H9 (cell line): ENCODE measurements at regions not wholly inside any gene's neighbourhood (a gene's known extent, or its start where the extent isn't known, plus 50 kb on each side); places are given as distances from the start of the nearest gene placed in this dataset.

ENCODE experiments used
- DNase-seq: peaks from one replicate; pipeline ENCODE4 v3.0.0-alpha.2; 2017
- H2AFZ ChIP-seq: one replicate; pipeline ENCODE4 v1.6.1; 2013; ENCODE audit warnings: mild to moderate bottlenecking, low read length, control low read depth, moderate library complexity
- H2AK5ac ChIP-seq: 2 replicates; pipeline ENCODE4 v1.6.1; 2013; ENCODE audit warnings: low read length, control low read depth, mixed read lengths; ENCODE audit not compliant: insufficient read length
- H2BK120ac ChIP-seq: one replicate; pipeline ENCODE4 v1.6.1; 2013; ENCODE audit warnings: low read depth, mild to moderate bottlenecking, low read length, control low read depth, inconsistent platforms; ENCODE audit not compliant: poor library complexity, severe bottlenecking
- H2BK12ac ChIP-seq: 2 replicates; pipeline ENCODE4 v1.6.1; 2013; ENCODE audit warnings: low read length, control low read depth, mixed read lengths, low read depth; ENCODE audit not compliant: insufficient read length
- H2BK15ac ChIP-seq: 2 replicates; pipeline ENCODE4 v1.6.1; 2013; ENCODE audit warnings: low read depth, low read length, control low read depth
- H2BK20ac ChIP-seq: one replicate; pipeline ENCODE4 v1.6.1; 2013; ENCODE audit warnings: low read depth, mild to moderate bottlenecking, low read length, control low read depth, inconsistent platforms; ENCODE audit not compliant: poor library complexity, severe bottlenecking
- H2BK5ac ChIP-seq: 2 replicates; pipeline ENCODE4 v1.6.1; 2013; ENCODE audit warnings: low read length, control low read depth, mixed read lengths; ENCODE audit not compliant: insufficient read length
- H3K14ac ChIP-seq: 2 replicates; pipeline ENCODE4 v1.6.1; 2013; ENCODE audit warnings: low read length, control low read depth; ENCODE audit not compliant: insufficient read depth
- H3K18ac ChIP-seq: 2 replicates; pipeline ENCODE4 v1.6.1; 2013; ENCODE audit warnings: low read depth, mild to moderate bottlenecking, mixed read lengths, low read length, control low read depth; ENCODE audit not compliant: insufficient read length
- H3K23ac ChIP-seq: 2 replicates; pipeline ENCODE4 v1.6.1; 2013; ENCODE audit warnings: low read length, control low read depth, mixed read lengths, low read depth; ENCODE audit not compliant: insufficient read length
- H3K23me2 ChIP-seq: 2 replicates; pipeline ENCODE4 v1.6.1; 2013; ENCODE audit warnings: low read depth, mild to moderate bottlenecking, mixed read lengths, low read length, control low read depth; ENCODE audit not compliant: insufficient read length, poor library complexity, severe bottlenecking
- H3K27ac ChIP-seq: 2 replicates; pipeline ENCODE4 v1.5.1; 2013; ENCODE audit warnings: low read length, control low read depth, mixed read lengths, low read depth; ENCODE audit not compliant: insufficient read length
- H3K27me3 ChIP-seq: 2 replicates; pipeline ENCODE4 v1.6.1; 2013; ENCODE audit warnings: low read length, control low read depth, inconsistent platforms; ENCODE audit not compliant: insufficient read depth
- H3K4ac ChIP-seq: 2 replicates; pipeline ENCODE4 v1.6.1; 2013; ENCODE audit warnings: low read depth, mild to moderate bottlenecking, control low read depth, inconsistent platforms, low read length, moderate library complexity
- H3K4me1 ChIP-seq: 2 replicates; pipeline ENCODE4 v1.6.1; 2013; ENCODE audit warnings: low read length, control low read depth, inconsistent platforms; ENCODE audit not compliant: insufficient read depth
- H3K4me2 ChIP-seq: 2 replicates; pipeline ENCODE4 v1.6.1; 2013; ENCODE audit warnings: low read length, control low read depth, mixed read lengths; ENCODE audit not compliant: insufficient read length, insufficient read depth
- H3K56ac ChIP-seq: 2 replicates; pipeline ENCODE4 v1.6.1; 2013; ENCODE audit warnings: low read depth, mild to moderate bottlenecking, mixed read lengths, low read length, control low read depth; ENCODE audit not compliant: insufficient read length
- H3K79me1 ChIP-seq: 2 replicates; pipeline ENCODE4 v1.6.1; 2013; ENCODE audit warnings: low read depth, mild to moderate bottlenecking, moderate library complexity, low read length, control low read depth, inconsistent platforms; ENCODE audit not compliant: insufficient read depth, poor library complexity, severe bottlenecking
- H3K79me2 ChIP-seq: 2 replicates; pipeline ENCODE4 v1.6.1; 2013; ENCODE audit warnings: low read length, control low read depth, inconsistent platforms; ENCODE audit not compliant: insufficient read depth
- H3K9ac ChIP-seq: 2 replicates; pipeline ENCODE4 v1.6.1; 2013; ENCODE audit warnings: low read length, control low read depth, mixed read lengths; ENCODE audit not compliant: insufficient read length; ENCODE audit errors: extremely low read depth
- H3K9me3 ChIP-seq: one replicate; pipeline ENCODE4 v1.6.1; 2013; ENCODE audit warnings: low read depth, low read length, inconsistent platforms; ENCODE audit not compliant: control insufficient read depth
- H3T11ph ChIP-seq: one replicate; pipeline ENCODE4 v1.6.1; 2013; ENCODE audit warnings: mild to moderate bottlenecking, low read length, control low read depth, inconsistent platforms
- H4K20me1 ChIP-seq: one replicate; pipeline ENCODE4 v1.6.1; 2013; ENCODE audit not compliant: control insufficient read depth, insufficient read length, insufficient read depth
- H4K5ac ChIP-seq: 2 replicates; pipeline ENCODE4 v1.6.1; 2013; ENCODE audit warnings: low read depth, mild to moderate bottlenecking, mixed read lengths, low read length, control low read depth; ENCODE audit not compliant: insufficient read length
- H4K8ac ChIP-seq: replicated peaks from 2 replicates; pipeline ENCODE4 v1.6.1; 2013; ENCODE audit warnings: low read length, control low read depth, mixed read lengths, low read depth; ENCODE audit not compliant: insufficient read length
- H4K91ac ChIP-seq: 2 replicates; pipeline ENCODE4 v1.6.1; 2013; ENCODE audit warnings: low read depth, mild to moderate bottlenecking, moderate library complexity, mixed read lengths, low read length, control low read depth; ENCODE audit not compliant: insufficient read length
- H3K27ac Mint-ChIP-seq, 3 experiments: 2 replicates in 2 of 3; 3 replicates in 1 of 3; pipeline ENCODE4 v1.8.0; 2020 to 2021; ENCODE audit warnings: mixed read lengths in 3 of 3, mild to moderate bottlenecking in 1 of 3, moderate library complexity in 1 of 3
- H3K27me3 Mint-ChIP-seq: 2 replicates; pipeline ENCODE4 v1.8.0; 2021; ENCODE audit warnings: low read depth, mild to moderate bottlenecking, moderate library complexity, mixed read lengths
- H3K36me3 Mint-ChIP-seq, 3 experiments: 2 replicates in 2 of 3; 3 replicates in 1 of 3; pipeline ENCODE4 v1.8.0; 2020 to 2021; ENCODE audit warnings: low read depth in 3 of 3, mixed read lengths in 3 of 3; ENCODE audit not compliant: insufficient read depth in 1 of 3
- H3K4me1 Mint-ChIP-seq, 2 experiments: 2 replicates each; pipeline ENCODE4 v1.8.0; 2020; ENCODE audit warnings: mixed read lengths in 2 of 2
- H3K4me3 Mint-ChIP-seq, 2 experiments: 2 replicates in 1 of 2; 3 replicates in 1 of 2; pipeline ENCODE4 v1.8.0; 2020 to 2021; ENCODE audit warnings: mild to moderate bottlenecking in 2 of 2, mixed read lengths in 2 of 2, moderate library complexity in 1 of 2
- H3K9me3 Mint-ChIP-seq, 2 experiments: 2 replicates in 1 of 2; 3 replicates in 1 of 2; pipeline ENCODE4 v1.8.0; 2020; ENCODE audit warnings: mild to moderate bottlenecking in 2 of 2, mixed read lengths in 2 of 2, moderate library complexity in 1 of 2
- WGBS: extraction: QIAGEN DNeasy Blood & Tissue Kit; methylation state at CpG from one replicate; pipeline ENCODE4 v1.1.7; 2013; ENCODE audit warnings: missing lambda C conversion rate, low lambda C conversion rate, mixed read lengths; ENCODE audit not compliant: insufficient read length; ENCODE audit errors: extremely low coverage; 5-methylcytosine and 5-hydroxymethylcytosine counted together
- TF ChIP-seq, protein P1 (sequence below): fragments of 200-600 bp; sonication (generic); conservative IDR thresholded peaks from 3 replicates; pipeline ENCODE4 v1.8.0; 2021; ENCODE audit warnings: antibody characterized with exemption, mild to moderate bottlenecking

DNA sequence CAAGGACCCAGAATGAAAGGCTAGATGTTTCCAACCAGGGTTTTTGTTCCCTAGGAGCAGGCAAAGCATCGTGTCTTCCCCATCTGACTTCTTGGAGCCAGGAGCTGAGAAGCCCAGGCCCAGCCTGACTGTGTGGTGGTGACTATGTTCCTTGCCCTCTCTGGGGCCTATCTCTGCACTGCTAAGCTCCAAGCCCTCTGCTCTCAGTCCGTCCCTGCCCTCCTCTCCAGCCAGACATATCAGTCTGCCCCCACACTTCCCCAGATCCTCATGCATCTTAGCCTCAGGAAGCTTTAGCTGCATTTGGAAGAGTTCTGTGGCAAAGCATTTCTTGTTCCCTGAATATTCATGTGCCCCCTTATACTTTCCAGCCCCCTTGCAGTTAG is 196.6 kb downstream of the CYP26B1 start:
- no peak overlapping the region for H2BK12ac ChIP-seq
- no peak overlapping the region for H4K5ac ChIP-seq
- no peaks in the 10 kb centered on the region for H3K79me1 ChIP-seq
- Mint-ChIP-seq H3K4me1 (peaks cover 2 to 8% of the 10 kb centered on the region in 2 experiments; a peak in 3 of 4 replicates), H3K4me3 (no peak overlapping the region), H3K27me3 (peaks cover 2% of the 10 kb centered on the region; the same call in 1 of the 2 replicates), H3K36me3 (peaks cover 0 to 2% (median 0%) of the 10 kb centered on the region in 3 experiments; a peak in 1 of 7 replicates), H3K27ac (no peak overlapping the region), H3K9me3 (peaks cover 3 to 6% of the 10 kb centered on the region in 2 experiments; a peak in 3 of 5 replicates)
- WGBS: no CpG with 5 or more reads among the region's 2 CpGs
- no peaks in the 10 kb centered on the region for H3K79me2 ChIP-seq
- H4K91ac ChIP-seq: no peak overlapping the region
- H3K18ac ChIP-seq: no peak overlapping the region
- no peak overlapping the region for H4K8ac ChIP-seq
- H3K27ac ChIP-seq: no peak overlapping the region
- H2BK120ac ChIP-seq: no peak overlapping the region
- no peak overlapping the region for H3T11ph ChIP-seq
- no peak for DNase-seq
- no peaks in the 10 kb centered on the region for H3K9me3 ChIP-seq
- H3K27me3 ChIP-seq: no peaks in the 10 kb centered on the region
- no peak overlapping the region for H3K23ac ChIP-seq
- no peak overlapping the region for H2BK20ac ChIP-seq
- H3K23me2 ChIP-seq: no peaks in the 10 kb centered on the region
- H2AFZ ChIP-seq: no peak overlapping the region
- TF ChIP-seq, protein P1, sequence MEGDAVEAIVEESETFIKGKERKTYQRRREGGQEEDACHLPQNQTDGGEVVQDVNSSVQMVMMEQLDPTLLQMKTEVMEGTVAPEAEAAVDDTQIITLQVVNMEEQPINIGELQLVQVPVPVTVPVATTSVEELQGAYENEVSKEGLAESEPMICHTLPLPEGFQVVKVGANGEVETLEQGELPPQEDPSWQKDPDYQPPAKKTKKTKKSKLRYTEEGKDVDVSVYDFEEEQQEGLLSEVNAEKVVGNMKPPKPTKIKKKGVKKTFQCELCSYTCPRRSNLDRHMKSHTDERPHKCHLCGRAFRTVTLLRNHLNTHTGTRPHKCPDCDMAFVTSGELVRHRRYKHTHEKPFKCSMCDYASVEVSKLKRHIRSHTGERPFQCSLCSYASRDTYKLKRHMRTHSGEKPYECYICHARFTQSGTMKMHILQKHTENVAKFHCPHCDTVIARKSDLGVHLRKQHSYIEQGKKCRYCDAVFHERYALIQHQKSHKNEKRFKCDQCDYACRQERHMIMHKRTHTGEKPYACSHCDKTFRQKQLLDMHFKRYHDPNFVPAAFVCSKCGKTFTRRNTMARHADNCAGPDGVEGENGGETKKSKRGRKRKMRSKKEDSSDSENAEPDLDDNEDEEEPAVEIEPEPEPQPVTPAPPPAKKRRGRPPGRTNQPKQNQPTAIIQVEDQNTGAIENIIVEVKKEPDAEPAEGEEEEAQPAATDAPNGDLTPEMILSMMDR: no peak
- no peak overlapping the region for H3K4me2 ChIP-seq
- no peak overlapping the region for H3K9ac ChIP-seq
- H2BK15ac ChIP-seq: no peak overlapping the region
- no peak overlapping the region for H3K56ac ChIP-seq
- H2AK5ac ChIP-seq: no peak overlapping the region
- H3K4me1 ChIP-seq: no peaks in the 10 kb centered on the region
- H4K20me1 ChIP-seq: no peaks in the 10 kb centered on the region
- peak overlapping the region; percentile 6; the same call in 1 of the 2 replicates for H3K14ac ChIP-seq
- H2BK5ac ChIP-seq: no peak overlapping the region
- no peak overlapping the region for H3K4ac ChIP-seq
